Transverse colon (tissue), 4 donors: ENCODE measurements at regions not wholly inside any gene's neighbourhood (a gene's known extent, or its start where the extent isn't known, plus 50 kb on each side); places are given as distances from the start of the nearest gene placed in this dataset.
"Not testable (repeated sequence)": the region's sequence is repeated elsewhere in the genome, so short reads cannot be mapped to it uniquely, and the experiment has no call there.

Source experiments
- DNase-seq: peaks from one replicate; pipeline ENCODE4 v3.0.0-alpha.2; 2019
- H3K27ac ChIP-seq, 4 donors: fragments of 200-600 bp; sonication (generic); 2 replicates each; pipeline ENCODE4 v1.5.1; 2016 to 2018; ENCODE audit warnings: inconsistent platforms in 4 of 4
- H3K27me3 ChIP-seq: fragments of 200-600 bp; sonication (generic); 2 replicates; pipeline ENCODE4 v1.5.1; 2017; ENCODE audit warnings: inconsistent platforms
- H3K36me3 ChIP-seq, 4 donors: fragments of 200-600 bp; sonication (generic); 2 replicates each; pipeline ENCODE4 v1.5.1; 2017 to 2019; ENCODE audit warnings: inconsistent platforms in 4 of 4
- H3K4me1 ChIP-seq, 4 donors: fragments of 200-600 bp; sonication (generic); 2 replicates each; pipeline ENCODE4 v1.5.1; 2017 to 2020; ENCODE audit warnings: inconsistent platforms in 4 of 4
- H3K4me3 ChIP-seq, 4 donors: fragments of 200-600 bp; sonication (generic); 1 replicate in 1 of 4; 2 replicates in 3 of 4; pipeline versions ENCODE4 v1.5.1 to v1.6.1; 2017 to 2019; ENCODE audit warnings: inconsistent platforms in 4 of 4
- H3K9me3 ChIP-seq, 2 donors: fragments of 200-600 bp; sonication (generic); 2 replicates each; pipeline ENCODE4 v1.5.1; 2017 to 2019; ENCODE audit warnings: inconsistent platforms in 2 of 2
- CTCF ChIP-seq, 5 experiments: fragments of 200-600 bp in 3 of 5; fragments of 450-650 bp in 2 of 5; sonication (generic) in 3 of 5; IDR thresholded peaks; 1 replicate in 2 of 5; 2 replicates in 3 of 5; pipeline ENCODE4 v1.5.1; 2016 to 2017; ENCODE audit warnings: antibody characterized with exemption in 5 of 5, inconsistent platforms in 3 of 5, mild to moderate bottlenecking in 2 of 5, moderate library complexity in 1 of 5
- EP300 ChIP-seq: sonication (generic); formaldehyde crosslinking; IDR thresholded peaks from one replicate; pipeline ENCODE4 v1.6.1; 2017; ENCODE audit warnings: antibody characterized with exemption, low read depth
- POLR2A ChIP-seq: fragments of 450-650 bp; IDR thresholded peaks from one replicate; pipeline ENCODE4 v1.6.1; 2016; ENCODE audit warnings: antibody characterized with exemption, mild to moderate bottlenecking, moderate library complexity
- POLR2AphosphoS5 ChIP-seq, 3 donors: sonication (generic); formaldehyde crosslinking; IDR thresholded peaks; one replicate each; pipeline ENCODE4 v1.6.1; 2016; ENCODE audit warnings: antibody characterized with exemption in 3 of 3
- WGBS, 2 donors: methylation state at CpG; one replicate each; pipeline ENCODE4 v1.1.5; 2018; ENCODE audit warnings: low coverage in 1 of 2; 5-methylcytosine and 5-hydroxymethylcytosine counted together
- in situ Hi-C, 4 donors: fragments of 200-750 bp; cut with MboI; loops; one replicate each; pipeline versions ENCODE4 v1.15.0 to v1.15.1; 2017; ENCODE audit warnings: low sequenced_read_pairs in 3 of 4, low pct_ligation_motif_present in 1 of 4, low pct_unique_long_range_greater_than_20kb in 1 of 4
- intact Hi-C: fragments of 100-400 bp; cut with DNase I; formaldehyde crosslinking; loops from one replicate; pipeline ENCODE4 v1.15.1; 2023; ENCODE audit warnings: low total_unique reads

GRCh38 chr4:181108237-181108636 is 1135.0 kb upstream of the TENM3 start:
- H3K27me3 ChIP-seq = no peaks in the 10 kb centered on the region
- no peak overlapping the region for H3K4me3 ChIP-seq
- H3K4me1 ChIP-seq = no peaks in the 10 kb centered on the region
- H3K9me3 ChIP-seq = no peaks in the 10 kb centered on the region
- intact Hi-C loops = no loop called here
- no peak for DNase-seq
- TF ChIP-seq EP300 = no peak
- no peak for TF ChIP-seq POLR2A
- TF ChIP-seq POLR2AphosphoS5 (IDR thresholded peaks at IDR 0.05) = no peak
- no peak for TF ChIP-seq CTCF (IDR thresholded peaks at IDR 0.05)
- in situ Hi-C loops = no loop called here
- 64 to 75% methylated on average over 3 of the region's 3 CpGs for WGBS, 2 donors
- no peaks in the 10 kb centered on the region for H3K36me3 ChIP-seq
- no peak overlapping the region for H3K27ac ChIP-seq

- no peaks in the 10 kb centered on the region for H3K4me1 ChIP-seq
- no peak for TF ChIP-seq POLR2AphosphoS5 (IDR thresholded peaks at IDR 0.05)
- TF ChIP-seq POLR2A = no peak
- TF ChIP-seq CTCF (IDR thresholded peaks at IDR 0.05) = no peak
- no peak for TF ChIP-seq EP300
- 78 to 81% methylated on average over 4 of the region's 4 CpGs for WGBS, 2 donors
- DNase-seq = no peak
- intact Hi-C loops (no loop called here), in situ Hi-C loops (no loop called here)
- no peaks in the 10 kb centered on the region for H3K36me3 ChIP-seq
- H3K27ac ChIP-seq = no peak overlapping the region
- no peaks in the 10 kb centered on the region for H3K9me3 ChIP-seq
- no peaks in the 10 kb centered on the region for H3K27me3 ChIP-seq
- H3K4me3 ChIP-seq = no peak overlapping the region
Measured at GRCh38 chr4:181119186-181119585, 1124.0 kb upstream of the TENM3 start.

- H3K4me3 ChIP-seq = no peak overlapping the region
- no peak for TF ChIP-seq EP300
- TF ChIP-seq POLR2AphosphoS5 (IDR thresholded peaks at IDR 0.05) = no peak
- TF ChIP-seq POLR2A = no peak
- no peak for TF ChIP-seq CTCF (IDR thresholded peaks at IDR 0.05)
- H3K27ac ChIP-seq = no peak overlapping the region
- whole genome bisulfite sequencing, 2 donors = 78 to 86% methylated on average over 7 of the region's 7 CpGs
- H3K4me1 ChIP-seq = no peaks in the 10 kb centered on the region
- H3K9me3 ChIP-seq = no peaks in the 10 kb centered on the region
- in situ Hi-C loops = no loop called here
- no peaks in the 10 kb centered on the region for H3K36me3 ChIP-seq
- H3K27me3 ChIP-seq = no peaks in the 10 kb centered on the region
- DNase-seq = no peak
- intact Hi-C loops = no loop called here
Measured at GRCh38 chr4:181121733-181122132, 1121.5 kb upstream of the TENM3 start.

GRCh38 chr4:181127171-181127570 is 1116.0 kb upstream of the TENM3 start:
- WGBS, 2 donors = 58 to 67% methylated on average over 2 of the region's 2 CpGs
- no peak overlapping the region for H3K27ac ChIP-seq
- no peaks in the 10 kb centered on the region for H3K27me3 ChIP-seq
- no peaks in the 10 kb centered on the region for H3K36me3 ChIP-seq
- no peaks in the 10 kb centered on the region for H3K4me1 ChIP-seq
- no peak for TF ChIP-seq EP300
- TF ChIP-seq POLR2AphosphoS5 (IDR thresholded peaks at IDR 0.05) = no peak
- no peak for TF ChIP-seq CTCF (IDR thresholded peaks at IDR 0.05)
- TF ChIP-seq POLR2A = no peak
- intact Hi-C loops = no loop called here
- H3K4me3 ChIP-seq = no peak overlapping the region
- in situ Hi-C loops = loop anchor here in 1 of 4 donors (25.0 kb wide), 1 partner anchor 410 kb away; no protein-coding TSS in a partner anchor
- peaks cover 0 to 3% of the 10 kb centered on the region in 2 donors for H3K9me3 ChIP-seq
- no peak for DNase-seq

GRCh38 chr4:181130317-181130716 is 1112.9 kb upstream of the TENM3 start:
- H3K36me3 ChIP-seq, intact Hi-C loops, DNase-seq, H3K9me3 ChIP-seq, H3K27me3 ChIP-seq, H3K4me3 ChIP-seq, H3K4me1 ChIP-seq, H3K27ac ChIP-seq: not testable (repeated sequence)
- in situ Hi-C loops = loop anchor here in 1 of 4 donors (25.0 kb wide), 1 partner anchor 407 kb away; no protein-coding TSS in a partner anchor
- WGBS, 2 donors = 76 to 79% methylated on average over 2 to 7 of the region's 7 CpGs
